HG02623 (cell line): ENCODE measurements at regions not wholly inside any gene's neighbourhood (a gene's known extent, or its start where the extent isn't known, plus 50 kb on each side); places are given as distances from the start of the nearest gene placed in this dataset.

Experiments used
- ATAC-seq: cut with Tn5 transposase; IDR thresholded peaks from one replicate; pipeline ENCODE4 v1.9.1; 2021; ENCODE audit warnings: moderate library complexity; ENCODE audit not compliant: unreplicated experiment

DNA sequence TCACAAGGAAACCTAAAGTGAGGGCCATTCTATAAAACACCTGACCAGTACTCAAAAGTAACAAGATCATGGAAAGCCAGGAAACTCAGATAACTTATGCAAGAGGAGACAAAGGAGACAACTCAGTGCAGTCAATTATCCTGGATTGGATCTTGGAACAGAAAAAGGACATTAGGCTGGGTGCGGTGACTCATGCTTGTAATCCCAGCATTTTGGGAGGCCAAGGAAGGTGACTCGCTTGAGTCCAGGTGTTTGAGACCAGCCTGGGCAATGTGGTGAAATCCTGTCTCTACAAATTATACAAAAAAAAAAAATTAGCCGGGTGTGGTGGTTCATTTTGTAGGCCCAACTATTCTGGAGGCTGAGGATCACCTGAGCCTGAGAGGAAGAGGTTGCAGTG lies 424.5 kb upstream of the SPRED2 start:
- ATAC-seq = no peak

DNA sequence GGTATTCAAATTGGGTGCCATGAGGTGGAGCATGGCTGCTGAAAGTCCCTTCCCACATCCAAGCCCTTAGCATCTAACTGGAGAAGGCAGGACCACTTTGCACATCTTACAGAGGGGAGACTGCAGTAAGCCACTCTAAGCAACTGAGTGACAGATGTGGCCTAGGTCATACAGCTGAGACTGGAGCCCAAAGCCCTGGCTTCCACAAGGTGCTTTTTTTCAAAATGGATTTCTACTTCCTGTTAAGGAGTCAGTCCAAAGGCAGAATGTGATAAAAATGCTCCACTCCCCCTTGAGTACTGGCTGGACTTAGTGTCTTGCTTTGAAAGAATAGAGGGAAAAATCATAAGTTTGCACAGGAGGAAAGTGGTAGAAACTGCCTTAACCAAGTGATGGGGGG lies 424.0 kb upstream of the SPRED2 start:
- no peak for ATAC-seq

DNA sequence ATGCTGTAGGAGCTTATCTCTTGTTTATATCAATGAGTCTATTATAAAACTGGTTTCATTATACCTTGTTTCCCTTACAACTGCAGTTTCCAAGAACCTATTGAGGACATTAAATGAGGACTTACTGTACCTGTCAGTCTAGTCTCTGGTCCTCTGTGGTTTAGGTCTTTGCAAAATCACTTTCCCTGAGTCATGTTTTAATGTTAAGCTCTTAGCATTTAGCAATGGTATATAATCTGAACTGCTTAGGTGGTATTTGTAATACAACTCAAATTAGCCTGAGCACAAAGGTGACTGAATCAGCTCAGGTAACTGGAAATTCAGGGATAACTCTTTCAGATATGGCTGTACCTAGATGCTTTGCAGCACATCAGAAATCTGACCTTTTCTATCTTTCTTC lies 418.3 kb upstream of the SPRED2 start:
- ATAC-seq = no peak

DNA sequence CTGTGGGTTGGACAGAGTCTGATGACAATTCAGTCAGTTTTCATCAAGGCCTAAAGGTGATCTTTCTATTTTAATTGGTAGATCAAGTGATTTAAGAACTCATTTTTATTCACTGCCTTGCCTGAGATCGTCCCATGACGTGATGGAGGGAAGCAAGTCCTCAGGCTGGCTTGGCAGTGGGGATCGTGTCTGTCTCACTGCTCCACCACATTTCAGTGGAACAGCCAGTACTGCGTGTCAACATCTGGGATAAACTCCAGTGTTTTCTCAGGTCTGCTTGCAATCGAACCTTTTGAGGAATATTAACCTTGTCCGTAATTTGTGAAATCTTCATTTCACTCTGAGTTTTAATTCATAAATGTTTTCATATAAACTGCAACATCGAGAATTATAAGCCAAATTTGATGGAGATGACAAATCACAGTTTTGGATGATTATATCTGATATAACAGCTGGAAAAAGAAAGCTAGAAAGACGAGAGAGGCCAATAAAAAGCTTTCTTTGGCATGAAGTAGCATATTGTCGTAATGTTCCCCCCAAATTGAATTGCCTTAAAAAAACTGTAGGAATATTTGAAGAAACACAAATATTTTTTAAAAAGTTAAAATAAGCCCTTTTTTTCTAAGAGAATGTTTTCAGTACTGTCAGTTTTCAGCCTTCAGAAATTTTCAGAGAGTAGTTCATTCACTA lies 414.7 kb upstream of the SPRED2 start:
- no peak for ATAC-seq

DNA sequence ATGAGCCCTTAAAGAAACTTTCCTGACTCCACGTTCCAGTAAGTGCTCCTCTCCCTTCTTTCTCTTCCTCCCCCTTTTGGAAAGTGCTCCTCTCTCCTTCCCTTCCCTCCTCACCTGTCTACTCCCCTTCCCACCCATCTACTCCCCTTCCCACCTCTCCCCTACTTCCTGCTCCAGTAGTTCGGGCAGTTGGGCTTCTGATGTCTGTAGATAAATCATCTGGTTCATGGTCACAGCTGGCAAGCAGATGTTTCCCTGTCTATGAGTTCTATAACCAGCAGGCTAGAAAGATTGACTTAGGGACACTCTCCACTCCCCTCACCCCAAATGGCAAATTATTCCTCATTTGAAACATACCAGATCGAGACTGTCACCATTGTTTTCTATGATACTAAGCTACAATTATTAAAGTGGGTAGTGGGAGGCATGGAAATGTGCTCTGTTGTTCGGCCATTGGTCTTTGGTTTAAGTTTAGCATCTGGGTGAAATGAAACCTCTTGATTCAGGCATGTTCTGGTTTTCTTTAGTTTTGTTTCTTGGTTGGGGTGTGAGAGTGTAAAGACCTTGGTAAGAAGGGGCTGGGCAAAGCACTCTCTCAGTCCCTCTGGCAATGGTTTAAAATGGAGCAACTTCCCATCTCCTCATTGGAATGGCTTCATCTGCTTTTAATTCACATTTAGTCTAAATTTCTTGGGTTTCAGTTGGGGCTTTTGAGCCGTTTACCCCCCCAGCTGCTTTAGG lies 413.2 kb upstream of the SPRED2 start:
- ATAC-seq = no peak

DNA sequence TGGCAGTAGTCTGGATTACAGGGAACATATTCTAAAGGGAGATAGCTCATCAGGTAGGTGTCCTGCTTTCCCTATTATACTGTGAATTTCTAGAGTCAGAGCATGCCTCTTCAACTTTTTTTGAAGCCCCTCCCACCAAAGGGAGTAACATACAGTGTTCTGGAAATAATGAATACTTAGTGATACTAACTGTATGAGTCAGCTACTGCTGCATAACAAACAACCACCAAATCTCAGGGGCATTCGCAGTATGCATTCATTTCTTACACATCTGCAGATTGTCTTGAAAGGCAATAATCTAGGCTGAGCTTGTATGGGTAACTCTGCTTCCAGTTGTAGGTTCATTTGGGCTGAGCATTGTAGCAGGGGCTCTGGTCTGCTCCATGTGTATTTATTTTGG lies 409.7 kb upstream of the SPRED2 start:
- ATAC-seq = no peak

DNA sequence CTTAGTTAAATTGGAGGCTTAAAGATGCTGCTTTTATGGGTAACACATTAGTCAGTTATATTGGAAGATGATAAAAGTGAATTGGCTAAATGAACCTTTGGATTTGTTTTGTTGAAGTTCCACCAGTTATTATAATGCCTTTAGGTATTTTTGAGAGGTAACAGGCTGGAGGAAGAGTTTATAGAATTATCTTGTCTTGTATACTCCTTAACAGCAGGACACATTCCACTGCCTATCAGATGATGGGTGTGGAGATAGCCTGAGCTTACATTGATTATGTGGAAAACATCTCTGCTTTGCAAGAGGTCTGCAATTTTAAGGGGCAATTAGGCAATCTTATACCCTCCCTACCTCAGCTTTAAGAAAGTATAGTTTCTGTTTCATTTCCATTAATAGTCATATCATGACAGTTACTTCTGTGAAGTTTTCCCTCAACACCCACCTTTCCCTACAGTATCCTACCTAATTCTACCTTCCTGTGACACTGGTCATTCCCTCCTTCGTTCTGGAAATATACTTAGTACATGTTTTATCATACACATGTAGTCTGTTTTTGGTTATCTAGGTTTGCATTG lies 403.7 kb upstream of the SPRED2 start:
- no peak for ATAC-seq

DNA sequence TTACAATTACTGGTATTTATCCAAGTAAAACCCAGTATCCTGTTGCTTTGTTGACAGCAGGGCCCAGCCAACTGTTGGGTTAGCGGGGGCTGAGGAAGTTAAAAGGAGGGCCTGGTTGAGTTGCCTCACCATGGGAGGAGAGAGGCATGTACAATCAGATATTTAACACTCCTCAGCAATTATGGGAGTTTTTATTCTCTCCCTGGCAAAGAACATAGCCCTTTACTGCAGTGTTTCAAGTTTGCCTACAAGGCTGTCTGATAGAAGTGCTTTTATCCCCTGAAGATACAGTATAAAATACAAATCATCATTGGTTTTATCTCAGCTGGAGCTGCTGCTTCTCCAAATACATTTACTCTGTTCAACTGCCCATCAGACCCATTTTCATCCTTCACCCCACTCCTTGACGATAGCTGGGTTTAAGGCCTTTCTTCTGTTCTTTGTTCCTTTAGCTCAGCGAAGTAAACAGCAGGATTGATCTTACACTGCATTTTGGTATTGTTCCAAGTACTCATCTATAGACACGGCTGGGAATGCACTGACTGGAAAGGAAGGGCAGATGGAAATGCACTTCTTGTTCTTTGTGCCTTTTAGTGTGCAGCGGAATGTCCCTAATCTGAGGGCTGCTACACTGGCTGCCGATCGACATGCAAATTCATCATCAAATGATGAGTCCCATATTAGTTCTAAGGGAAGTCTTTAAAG lies 402.5 kb upstream of the SPRED2 start:
- ATAC-seq = no peak

DNA sequence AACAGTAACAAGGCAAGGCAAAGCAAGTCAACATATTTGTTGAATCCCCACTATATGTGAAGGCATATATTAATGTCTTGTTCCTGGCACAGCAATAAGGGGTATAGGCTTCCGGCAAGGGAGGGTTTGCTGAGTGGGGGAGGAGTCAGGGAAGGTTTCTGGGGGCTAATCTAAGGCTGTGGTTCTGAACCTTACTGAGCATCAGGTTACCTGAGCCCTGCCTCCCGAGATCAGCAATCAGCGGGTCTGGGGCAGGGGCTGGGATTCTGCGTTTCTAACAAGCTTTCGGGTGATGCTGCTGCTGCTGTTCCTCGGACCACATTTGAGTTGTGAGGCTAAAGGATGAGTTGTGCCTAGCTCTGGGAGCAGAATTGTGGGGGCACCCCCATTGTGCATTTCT lies 401.7 kb upstream of the SPRED2 start:
- no peak for ATAC-seq

DNA sequence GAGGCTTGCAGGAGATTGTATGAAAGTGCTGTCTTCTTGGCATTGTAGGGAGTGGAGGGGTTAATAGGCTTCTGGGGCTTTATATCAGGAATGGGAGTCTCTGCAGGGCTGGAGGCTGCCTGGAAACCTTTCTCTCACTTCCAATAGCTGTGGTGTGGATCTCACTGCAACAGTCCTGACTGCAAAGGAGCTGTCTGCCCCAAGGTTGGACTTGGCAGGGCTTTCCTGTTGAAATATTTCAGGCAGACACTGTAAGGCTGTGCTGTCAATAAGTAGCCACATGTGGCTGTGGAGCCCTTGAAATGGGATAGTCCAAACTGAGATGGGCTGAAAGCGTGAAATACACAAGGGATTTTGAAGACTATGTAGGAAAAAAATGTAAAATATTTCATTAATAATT lies 399.1 kb upstream of the SPRED2 start:
- no peak for ATAC-seq

DNA sequence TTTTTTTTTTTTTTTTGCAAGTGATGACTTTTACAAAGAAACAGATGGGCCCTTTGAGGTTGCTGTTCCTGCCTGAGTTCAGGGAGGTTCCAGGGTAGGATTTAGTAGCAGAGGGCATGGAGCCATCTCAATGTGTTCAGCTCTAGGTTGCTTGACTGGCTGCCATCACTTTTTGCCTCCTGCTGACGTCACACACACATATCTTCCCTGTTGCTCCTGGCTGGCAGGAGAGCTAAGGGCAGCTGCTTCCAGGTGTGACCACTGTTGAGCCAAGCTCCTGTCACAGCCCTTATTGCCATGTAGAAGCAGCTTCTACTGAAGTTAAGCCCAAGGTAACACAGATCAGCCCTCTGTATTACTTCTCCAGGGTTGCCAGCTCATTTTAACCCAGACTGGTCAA lies 394.2 kb upstream of the SPRED2 start:
- no peak for ATAC-seq

DNA sequence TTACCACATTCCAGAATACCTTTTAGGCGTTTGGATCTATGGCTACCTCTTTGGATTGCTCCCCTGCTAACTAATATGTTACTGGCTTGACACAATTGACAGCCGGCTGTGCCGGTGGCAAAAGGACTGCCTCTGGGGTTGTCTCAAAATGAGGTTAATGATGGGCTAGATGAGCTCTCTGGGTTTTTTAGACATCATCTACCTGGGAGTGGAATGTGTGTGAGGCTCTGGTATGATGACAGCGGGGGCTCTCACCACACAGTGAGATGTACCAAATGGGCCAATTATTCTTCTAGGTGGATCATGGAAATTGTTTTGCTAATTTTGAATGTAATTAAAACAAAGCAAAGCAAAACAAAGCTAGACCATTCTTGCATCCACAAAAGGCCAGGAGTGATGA lies 391.1 kb upstream of the SPRED2 start:
- ATAC-seq = no peak

DNA sequence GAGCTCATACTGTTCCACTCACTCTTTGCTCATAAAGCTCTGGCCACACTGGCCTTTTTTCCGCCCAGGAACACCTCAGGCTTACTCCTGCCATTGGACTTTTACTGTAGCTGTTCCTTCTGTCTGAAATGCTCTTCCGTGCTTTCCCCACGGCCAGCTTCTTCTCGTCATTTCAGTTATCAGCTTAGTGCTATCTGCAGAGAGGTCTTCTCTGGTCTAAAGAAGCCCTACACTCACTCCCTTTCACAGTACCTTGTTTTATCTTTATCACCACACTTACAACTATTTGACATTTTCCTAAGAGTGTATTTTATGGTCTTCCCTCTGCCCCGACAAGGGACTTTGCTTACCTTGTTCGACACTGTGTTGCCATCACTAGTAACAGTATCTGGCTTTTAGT lies 388.1 kb upstream of the SPRED2 start:
- ATAC-seq = no peak

DNA sequence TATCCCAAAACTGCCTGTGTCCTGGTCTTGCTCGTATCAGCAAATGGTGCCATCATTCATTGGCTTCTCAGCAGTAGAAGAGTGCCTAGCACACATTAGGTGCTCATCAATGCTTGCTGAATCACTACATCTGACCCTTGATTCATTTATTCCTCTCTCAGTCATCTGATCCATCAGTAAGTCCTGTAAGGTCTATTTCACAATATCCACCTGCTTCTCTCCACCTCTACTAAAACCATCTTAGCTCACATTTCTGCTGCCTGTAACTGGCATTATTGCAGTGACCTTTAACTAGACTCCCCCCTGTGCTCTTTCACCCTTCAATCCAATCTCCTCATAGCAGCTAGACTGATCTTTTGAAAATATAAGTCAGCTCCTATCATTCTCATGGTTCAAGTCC lies 387.6 kb upstream of the SPRED2 start:
- ATAC-seq = no peak

DNA sequence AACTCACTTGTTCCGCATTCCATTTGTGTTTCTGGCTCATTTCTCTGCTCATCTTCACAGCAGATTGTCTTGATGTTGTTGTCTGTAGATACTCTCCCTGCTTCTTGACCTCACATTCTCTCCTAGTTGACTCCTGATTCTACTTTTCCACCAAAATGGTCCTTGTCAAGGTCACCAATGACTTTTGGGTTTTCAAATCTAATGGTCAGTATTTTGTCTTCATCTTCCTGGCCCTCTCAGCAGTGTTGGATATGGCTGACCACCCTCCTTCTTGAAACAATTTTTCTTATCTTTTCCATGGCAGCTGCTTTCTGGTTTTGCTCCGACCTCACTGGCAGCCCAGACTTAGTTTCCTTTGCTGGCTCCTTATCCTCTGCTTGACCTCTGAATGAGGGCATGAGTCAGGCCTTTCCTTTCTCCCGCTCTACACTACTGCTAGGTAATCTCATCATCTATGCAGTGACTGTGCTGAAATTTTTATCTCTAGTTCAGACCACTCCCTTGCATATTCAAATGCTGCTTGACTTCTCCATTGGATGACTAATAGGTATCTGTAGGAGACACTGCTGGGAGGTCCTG lies 386.6 kb upstream of the SPRED2 start:
- ATAC-seq = no peak

DNA sequence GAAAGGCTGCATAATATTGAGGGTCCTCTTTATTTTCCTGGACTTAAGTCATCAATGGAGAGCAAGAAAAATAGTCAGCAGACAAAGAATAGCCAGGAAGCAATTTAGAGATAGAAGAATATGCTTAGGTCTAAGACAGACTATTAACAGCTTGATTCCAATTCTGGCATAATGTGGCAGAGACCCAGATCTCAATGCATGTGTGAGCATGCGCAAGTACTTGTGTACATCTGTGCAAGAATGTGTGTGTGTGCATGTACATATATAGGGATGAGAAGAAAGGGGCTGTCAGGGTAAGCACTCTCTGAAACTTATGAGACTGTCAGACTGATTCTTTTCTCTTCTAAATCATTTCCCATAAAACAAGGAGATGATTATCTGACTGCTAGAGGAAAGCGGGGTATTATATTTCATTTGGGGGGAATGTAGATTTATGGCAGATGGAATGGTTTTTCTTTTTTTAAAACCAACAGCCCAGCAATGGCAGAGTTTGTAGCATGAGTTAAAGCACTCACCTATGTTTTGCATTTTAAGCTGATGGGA lies 381.3 kb upstream of the SPRED2 start:
- no peak for ATAC-seq

DNA sequence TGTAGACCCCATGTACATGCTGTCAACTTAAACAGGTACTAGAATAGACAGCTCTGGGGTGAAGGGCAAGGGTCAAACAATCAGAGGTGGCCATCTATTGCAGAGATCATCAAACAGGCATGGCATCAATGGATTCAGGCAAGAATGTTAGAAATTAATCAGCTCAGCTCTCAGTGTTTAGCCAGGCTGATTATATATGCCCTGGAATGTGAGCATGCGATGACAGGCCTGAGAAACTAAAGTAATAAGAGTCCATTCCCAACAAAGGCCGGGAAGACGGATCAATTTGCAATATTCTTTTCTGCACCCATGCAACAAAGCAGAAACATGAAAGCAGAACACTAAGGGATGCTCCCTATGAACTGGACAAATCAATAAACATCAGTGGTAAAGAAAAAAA lies 380.5 kb upstream of the SPRED2 start:
- no peak for ATAC-seq

DNA sequence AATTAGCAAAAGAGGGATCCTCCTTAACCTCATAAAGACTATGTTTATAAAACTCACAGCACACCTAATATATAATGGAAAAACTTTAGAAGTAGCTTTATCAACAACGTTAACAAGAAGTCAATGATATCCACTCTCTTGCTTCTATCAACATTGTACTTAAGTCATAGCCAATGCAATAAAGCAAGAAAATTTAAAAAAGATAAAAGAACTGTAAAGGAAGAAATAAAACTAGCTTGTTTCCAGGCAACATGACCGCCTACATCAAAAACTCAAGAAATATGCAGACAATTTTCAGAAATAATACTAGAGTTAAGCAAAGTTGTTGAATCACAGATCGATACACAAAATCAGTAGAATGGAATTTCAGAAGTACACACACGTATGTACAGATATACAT lies 375.5 kb upstream of the SPRED2 start:
- ATAC-seq = no peak

DNA sequence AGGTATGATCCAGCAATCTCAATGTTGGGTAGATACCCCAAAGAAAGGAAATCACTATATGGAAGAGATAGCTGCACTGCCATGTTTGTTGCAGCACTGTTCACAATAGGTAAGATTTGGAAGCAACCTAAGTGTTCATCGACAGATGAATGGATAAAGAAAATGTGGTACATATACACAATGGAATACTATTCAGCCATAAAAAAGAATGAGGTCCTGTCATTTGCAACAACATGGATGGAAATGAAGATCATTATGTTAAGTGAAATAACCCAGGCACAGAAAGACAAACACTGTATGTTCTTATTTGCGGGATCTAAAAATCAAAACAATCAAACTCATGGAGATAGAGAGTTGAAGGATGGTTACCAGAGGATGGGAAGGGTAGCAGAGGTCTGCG lies 372.4 kb upstream of the SPRED2 start:
- no peak for ATAC-seq

DNA sequence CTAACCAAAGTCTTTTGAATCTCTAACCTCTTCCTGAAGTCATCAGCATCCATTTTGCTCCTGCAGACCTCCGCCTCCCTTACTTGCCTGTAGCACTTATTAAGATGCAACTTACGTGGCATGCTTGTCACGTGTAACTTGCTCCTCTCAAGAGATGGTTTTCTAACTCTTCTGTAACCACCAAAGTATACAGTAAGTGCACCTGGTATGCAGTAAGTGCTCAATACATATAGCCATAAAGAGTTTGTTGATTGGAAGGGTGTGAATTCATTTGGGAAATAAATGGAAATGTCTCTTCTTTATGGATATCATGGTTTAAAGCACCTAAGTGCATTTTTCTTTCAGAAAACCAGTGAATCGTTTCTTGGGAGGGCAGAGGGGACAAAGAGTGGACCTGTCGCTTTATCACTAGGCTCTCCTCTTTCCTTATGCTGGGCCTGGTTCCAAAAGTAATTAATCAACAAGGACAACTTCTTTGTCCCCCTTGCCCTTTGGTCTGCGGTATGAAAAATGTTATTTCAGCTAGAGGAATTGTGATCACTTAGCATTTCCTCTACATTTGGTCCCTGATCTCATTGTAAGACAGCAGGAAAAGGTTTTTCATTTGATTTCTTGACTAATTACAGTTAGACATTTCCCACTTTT lies 370.0 kb upstream of the SPRED2 start:
- ATAC-seq = no peak

DNA sequence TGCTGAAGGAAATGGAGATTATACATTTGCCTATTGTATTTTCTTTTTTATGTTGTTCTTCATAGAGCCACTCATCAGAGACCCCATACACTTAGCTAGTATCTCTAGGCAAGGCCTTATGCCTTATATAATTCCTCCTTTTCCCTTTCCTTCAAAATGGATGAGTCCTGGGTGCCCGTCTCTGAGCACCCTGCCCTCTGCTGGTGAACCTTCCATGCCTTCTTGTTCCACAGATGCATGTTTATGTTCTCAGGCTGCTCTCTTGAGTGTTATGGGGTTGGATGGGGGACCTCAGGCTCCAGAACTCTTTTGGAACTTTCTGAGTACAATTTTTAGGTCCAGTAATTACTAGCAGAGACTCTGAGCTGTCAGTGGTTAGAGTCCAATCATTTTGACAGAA lies 368.6 kb upstream of the SPRED2 start:
- no peak for ATAC-seq
